ENCODE measurements at regions not wholly inside any gene's neighbourhood (a gene's known extent, or its start where the extent isn't known, plus 50 kb on each side); places are given as distances from the start of the nearest gene placed in this dataset.

DNA sequence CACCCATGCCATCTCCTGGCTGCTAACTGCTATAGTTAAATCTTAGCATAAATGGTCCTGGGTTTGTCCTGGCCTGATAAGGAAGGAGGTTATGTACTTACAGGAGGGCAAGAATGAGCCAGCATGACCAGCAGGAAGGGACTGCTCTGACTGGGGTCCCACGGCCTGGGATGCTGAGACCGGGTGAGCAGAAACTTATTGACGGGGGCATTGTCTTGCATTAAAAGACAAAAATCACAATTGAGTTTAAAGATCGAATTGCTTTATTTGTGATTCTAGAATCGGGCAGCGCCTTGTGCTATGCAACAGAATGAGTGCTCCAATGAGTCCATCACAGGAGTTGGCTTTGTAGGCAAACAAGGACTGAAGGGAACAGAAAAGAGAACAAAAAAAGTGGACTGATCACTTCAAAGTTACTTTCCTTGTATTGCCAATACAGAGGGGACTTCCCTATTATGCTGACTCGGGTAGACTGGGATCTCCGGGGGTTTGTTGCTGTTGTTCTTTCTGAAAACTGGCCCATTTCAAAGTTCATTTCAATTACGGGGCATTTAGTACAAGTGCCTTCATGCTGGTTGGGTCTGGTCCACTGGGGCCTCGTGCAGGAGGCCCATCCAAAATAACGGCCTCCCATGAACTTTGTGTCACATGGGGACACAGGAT, 87.1 kb upstream of the SLC66A3 start:
- no peak for DNase-seq
- WGBS, 3 donors, result 88 to 89% (median 89%) methylated on average over 11 of the region's 11 CpGs
- Histone ChIP-seq H3K9me3 (no peaks in the 10 kb centered on the region), H3K27ac (no peak overlapping the region), H3K4me1 (ENCODE audit: insufficient read depth) (peaks cover 1% of the 10 kb centered on the region), H3K36me3 (no peaks in the 10 kb centered on the region), H3K27me3 (no peaks in the 10 kb centered on the region), H3K4me3 (no peak overlapping the region)
- intact Hi-C loops (cut with DNase I), result no loop called here
- no peak for TF ChIP-seq POLR2A (IDR thresholded peaks at IDR 0.05)
- no peak for TF ChIP-seq EP300 (IDR thresholded peaks at IDR 0.05)
- no peak for TF ChIP-seq CTCF (IDR thresholded peaks at IDR 0.05)

DNA sequence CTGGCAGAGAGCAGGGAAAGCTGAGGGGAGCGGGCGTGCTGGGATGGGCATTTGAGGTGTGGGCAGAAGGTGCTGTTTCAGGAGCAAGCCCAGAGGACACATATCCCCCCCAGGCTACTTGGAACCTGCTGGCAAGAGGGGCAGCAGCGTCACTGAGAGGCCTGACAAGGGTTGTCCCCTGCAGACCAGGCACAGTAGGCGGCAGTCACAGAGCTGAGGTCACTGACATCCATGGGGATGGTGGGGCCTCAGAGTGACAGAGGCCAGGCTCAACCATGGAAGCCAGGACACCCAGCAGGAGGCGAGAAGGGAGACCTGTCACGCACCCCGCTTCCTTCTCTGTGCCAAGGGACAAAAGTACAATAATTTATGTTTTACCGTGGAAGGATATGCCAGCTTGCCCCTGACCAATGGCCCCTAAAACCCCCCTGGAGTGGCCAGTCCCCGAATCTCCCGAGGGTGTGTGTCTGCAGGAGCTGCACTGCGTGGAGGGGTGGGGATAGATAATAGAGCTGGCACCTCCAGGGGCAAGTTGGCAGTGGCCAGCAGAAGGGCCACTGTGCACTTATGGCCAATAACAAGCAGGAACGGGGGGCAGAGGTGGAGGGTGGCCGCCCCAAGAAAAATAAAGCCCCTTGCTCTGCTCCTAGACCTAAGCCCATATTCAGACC, 86.3 kb upstream of the SLC66A3 start:
- 93 to 95% (median 94%) methylated on average over 13 of the region's 13 CpGs for WGBS, 3 donors
- no peaks in the 10 kb centered on the region for H3K36me3 ChIP-seq
- intact Hi-C loops (cut with DNase I), result no loop called here

DNA sequence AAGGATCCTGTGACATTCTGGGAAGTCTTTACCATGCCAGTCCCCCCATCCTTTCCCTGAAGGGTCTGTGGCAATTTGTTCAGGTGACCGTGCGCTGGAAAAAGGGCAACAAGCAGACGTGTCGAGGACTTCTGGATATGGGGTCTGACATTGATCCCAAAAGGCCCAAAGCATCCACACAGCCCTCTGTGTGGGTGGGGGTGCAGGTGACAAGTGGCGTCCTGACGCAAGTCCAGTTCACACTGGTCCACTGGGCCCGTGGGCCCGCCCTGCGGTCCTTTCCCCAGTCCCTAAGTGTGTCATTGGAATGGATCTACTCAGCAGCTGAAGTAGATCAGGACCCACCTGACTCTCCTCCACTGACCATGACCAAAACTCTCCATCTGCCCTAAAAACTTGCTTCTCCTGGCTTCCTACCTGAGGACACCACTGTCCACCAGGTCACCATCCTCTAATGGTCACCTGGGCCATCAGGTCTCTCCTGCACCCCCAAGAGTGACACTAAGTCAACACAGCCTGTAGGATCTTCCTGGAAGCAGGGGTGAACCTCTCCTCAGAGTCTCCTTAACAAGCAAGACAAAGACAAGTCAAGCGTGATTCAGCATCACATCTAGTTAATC, 85.6 kb upstream of the SLC66A3 start:
- H3K27me3 ChIP-seq, result no peaks in the 10 kb centered on the region
- no peak overlapping the region for H3K27ac ChIP-seq
- 87 to 96% (median 96%) methylated on average over 10 of the region's 10 CpGs for WGBS, 3 donors
- no peak overlapping the region for H3K4me3 ChIP-seq
- DNase-seq, result no peak
- TF ChIP-seq CTCF (IDR thresholded peaks at IDR 0.05), result no peak
- TF ChIP-seq EP300 (IDR thresholded peaks at IDR 0.05), result no peak
- TF ChIP-seq POLR2A (IDR thresholded peaks at IDR 0.05), result no peak
- H3K36me3 ChIP-seq, result no peaks in the 10 kb centered on the region
- peaks cover 3% of the 10 kb centered on the region for H3K4me1 ChIP-seq (ENCODE audit: insufficient read depth)
- no peaks in the 10 kb centered on the region for H3K9me3 ChIP-seq
- intact Hi-C loops (cut with DNase I), result no loop called here

More for the DNA sequence above, 86.3 kb upstream of the SLC66A3 start:
- H3K4me1 ChIP-seq (ENCODE audit: insufficient read depth), result peaks cover 3% of the 10 kb centered on the region
- H3K4me3 ChIP-seq, result no peak overlapping the region
- H3K27me3 ChIP-seq, result no peaks in the 10 kb centered on the region
- no peak overlapping the region for H3K27ac ChIP-seq
- DNase-seq, result no peak
- no peak for TF ChIP-seq CTCF (IDR thresholded peaks at IDR 0.05)
- TF ChIP-seq EP300 (IDR thresholded peaks at IDR 0.05), result no peak
- TF ChIP-seq POLR2A (IDR thresholded peaks at IDR 0.05), result no peak
- no peaks in the 10 kb centered on the region for H3K9me3 ChIP-seq

DNA sequence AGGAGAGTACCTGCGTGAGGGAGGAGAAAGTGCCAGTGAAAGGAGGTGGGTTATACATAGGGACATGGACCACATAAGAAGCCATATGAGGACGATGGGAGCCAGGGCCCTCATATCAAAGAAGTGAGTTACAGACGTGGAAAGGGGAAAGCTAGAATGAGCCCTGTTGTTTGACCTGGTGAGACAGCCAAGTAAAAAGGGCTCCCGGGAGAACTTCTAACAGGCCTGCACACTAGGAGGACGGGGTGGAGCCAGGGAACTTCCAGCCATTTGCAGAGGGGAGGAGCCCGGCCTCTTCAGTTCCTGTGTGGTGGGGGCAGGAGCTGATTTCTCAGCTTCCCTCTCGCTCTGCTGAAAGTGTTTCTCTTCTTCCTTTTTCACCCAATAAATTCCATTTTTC, 84.1 kb upstream of the SLC66A3 start:
- WGBS, 3 donors, result 66 to 71% (median 69%) methylated on average over 7 of the region's 7 CpGs
- Histone ChIP-seq H3K9me3 (no peaks in the 10 kb centered on the region), H3K4me3 (no peak overlapping the region), H3K27ac (no peak overlapping the region), H3K4me1 (ENCODE audit: insufficient read depth) (peaks cover 3% of the 10 kb centered on the region), H3K27me3 (no peaks in the 10 kb centered on the region), H3K36me3 (no peaks in the 10 kb centered on the region)
- TF ChIP-seq EP300 (IDR thresholded peaks at IDR 0.05), result no peak
- TF ChIP-seq POLR2A (IDR thresholded peaks at IDR 0.05), result no peak
- TF ChIP-seq CTCF (IDR thresholded peaks at IDR 0.05), result no peak
- no peak for DNase-seq
- intact Hi-C loops (cut with DNase I), result no loop called here

All from ovary (tissue), 7 donors.